ENCODE measurements at regions not wholly inside any gene's neighbourhood (a gene's known extent, or its start where the extent isn't known, plus 50 kb on each side); places are given as distances from the start of the nearest gene placed in this dataset.
"Not testable (repeated sequence)": the region's sequence is repeated elsewhere in the genome, so short reads cannot be mapped to it uniquely, and the experiment has no call there.

DNA sequence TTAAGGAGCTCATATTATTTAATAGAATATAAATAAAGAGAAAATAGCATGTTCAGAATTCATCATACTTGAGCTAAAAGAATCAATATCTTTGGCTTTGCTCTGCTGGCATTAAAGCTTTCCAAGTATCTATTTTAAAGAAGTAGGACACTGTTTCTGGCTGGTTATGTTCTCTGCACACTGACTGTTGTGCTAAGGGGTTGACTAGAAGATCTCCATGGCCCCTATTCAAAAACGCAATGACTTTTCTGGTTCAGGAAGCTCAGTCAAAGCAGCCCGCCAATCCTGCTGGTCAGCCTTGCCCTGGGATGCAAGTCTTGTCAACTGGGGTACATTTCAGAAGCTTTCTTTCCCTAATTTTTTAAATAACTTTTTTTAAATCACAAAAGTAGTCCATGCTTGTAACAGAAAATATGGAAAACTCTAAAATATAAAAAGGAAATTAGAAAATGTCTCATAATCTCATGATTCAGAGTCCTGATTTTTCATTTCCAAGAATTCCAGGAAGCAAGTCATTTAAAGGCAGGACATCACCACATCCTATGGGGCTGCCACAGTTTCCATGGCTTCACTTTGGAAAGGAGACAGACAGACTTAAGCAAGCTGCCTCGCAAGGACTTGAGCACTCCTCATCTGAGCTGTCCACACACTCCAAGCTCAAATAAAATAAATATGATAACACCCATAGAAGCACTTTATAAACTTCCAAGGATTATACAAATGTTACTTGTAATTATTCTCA, 195.1 kb downstream of the TXNL1 start:
- no peak for DNase-seq

DNA sequence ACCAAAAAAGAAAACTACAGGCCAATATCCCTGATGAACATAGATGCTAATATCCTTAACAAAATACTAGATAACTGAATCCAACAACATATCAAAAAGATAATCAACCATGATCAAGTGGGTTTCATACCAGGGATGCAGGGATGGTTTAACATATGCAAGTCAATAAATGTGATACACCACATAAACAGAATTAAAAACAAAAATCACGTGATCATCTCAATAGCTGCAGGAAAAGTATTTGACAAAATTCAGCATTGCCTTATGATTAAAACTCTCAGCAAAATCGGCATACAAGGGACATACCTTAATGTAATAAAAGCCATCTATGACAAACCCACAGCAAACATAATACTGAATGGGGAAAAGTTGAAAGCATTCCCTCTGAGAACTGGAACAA, 199.9 kb downstream of the TXNL1 start:
- DNase-seq, result not testable (repeated sequence)

- no peak for DNase-seq
Observed at GRCh38 chr18:56436651-56437050, 201.7 kb downstream of the TXNL1 start.

DNA sequence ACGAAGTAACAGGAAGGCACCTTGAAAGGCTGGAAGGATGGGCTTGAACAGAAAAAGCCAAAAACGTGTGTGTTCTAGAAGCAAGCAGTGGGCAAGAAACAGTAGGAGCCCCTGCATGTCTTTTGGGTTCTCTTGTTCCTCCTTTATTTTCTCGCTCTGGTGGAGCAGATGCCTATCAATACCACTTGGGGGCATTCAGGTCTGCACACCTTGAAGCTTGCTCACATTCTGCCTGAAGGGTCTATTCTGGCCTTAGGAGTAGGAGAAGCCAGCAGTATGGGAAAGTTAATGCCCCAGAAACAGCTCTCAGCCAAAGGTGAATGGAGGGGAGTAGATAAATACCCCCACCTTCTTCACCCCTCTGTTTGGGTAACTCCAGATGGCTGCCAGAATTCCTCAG, 204.5 kb downstream of the TXNL1 start:
- no peak for DNase-seq

- no peak for DNase-seq
Observed at GRCh38 chr18:56431551-56431950, 206.8 kb downstream of the TXNL1 start.

DNA sequence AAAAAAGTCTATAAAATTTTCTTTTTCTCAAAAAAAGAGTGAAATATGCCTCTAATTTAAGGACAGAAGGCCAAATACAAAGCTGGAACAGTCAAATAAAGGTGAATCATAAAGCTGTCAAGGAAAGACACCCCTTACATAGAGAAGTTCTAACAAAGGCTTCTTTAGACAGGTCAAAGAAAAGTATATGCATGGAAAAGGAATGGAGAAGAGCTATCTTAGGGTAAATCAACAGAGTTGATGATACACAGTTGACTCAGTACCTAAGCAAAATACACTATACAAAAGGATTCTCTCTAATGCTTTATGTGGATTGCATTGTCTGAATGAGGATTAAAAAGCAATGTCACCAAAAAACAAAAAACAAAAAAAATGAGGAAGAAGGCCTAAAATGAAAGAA, 214.8 kb downstream of the TXNL1 start:
- no peak for DNase-seq

- no peak for DNase-seq
Observed at GRCh38 chr18:56421647-56422046, 216.7 kb downstream of the TXNL1 start.

DNA sequence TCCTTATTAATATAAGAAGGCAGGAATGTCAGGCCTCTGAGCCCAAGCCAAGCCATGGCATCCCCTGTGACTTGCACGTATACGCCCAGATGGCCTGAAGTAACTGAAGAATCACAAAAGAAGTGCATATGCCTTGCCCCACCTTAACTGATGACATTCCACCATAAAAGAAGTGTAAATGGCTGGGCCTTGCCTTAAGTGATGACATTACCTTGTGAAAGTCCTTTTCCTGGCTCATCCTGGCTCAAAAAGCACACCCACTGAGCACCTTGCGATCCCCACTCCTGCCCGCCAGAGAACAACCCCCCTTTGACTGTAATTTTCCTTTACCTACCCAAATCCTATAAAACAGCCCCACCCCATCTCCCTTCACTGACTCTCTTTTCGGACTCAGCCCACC, 217.5 kb downstream of the TXNL1 start:
- not testable (repeated sequence) for DNase-seq

GRCh38 chr18:56414357-56414756, 224.0 kb downstream of the TXNL1 start:
- DNase-seq, result no peak

DNA sequence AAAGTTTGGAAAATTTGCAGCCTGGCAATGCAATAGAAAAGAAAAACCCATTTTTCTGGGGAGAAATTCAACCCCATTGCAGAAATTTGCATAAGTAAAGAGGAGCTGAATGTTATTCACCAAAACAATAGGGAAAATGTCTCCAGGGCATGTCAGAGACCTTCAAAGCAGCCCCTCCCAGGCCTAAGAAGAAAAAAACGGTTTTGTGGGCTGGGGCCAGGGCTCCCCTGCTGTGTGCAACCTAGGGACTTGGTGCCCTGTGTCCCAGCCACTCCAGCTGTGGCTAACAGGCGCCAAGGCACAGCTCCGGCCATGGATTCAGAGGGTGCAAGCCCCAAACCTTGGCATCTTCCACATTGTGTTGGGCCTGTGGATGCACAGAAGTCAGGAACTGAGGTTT, 224.5 kb downstream of the TXNL1 start:
- no peak for DNase-seq

DNA sequence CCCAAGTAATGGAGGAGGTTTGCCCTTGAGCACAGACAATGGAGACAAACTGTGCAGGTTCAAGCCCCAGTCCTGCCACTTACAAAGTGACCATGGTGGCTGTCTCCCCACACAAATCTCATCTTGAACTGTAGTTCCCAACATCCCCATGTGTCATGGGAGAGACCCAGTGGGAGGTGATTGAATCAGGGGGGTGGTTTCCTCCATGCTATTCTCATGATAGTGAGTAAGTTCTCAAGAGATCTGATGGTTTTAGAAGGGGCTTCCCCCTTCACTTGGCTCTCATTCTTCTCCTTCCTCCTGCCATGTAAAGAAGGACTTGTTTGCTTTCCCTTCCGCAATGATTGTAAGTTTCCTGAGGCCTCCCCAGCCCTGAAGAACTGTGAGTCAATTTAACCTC, 225.4 kb downstream of the TXNL1 start:
- DNase-seq, result no peak

- no peak for DNase-seq
Observed at GRCh38 chr18:56409736-56410135, 228.7 kb downstream of the TXNL1 start.

DNA sequence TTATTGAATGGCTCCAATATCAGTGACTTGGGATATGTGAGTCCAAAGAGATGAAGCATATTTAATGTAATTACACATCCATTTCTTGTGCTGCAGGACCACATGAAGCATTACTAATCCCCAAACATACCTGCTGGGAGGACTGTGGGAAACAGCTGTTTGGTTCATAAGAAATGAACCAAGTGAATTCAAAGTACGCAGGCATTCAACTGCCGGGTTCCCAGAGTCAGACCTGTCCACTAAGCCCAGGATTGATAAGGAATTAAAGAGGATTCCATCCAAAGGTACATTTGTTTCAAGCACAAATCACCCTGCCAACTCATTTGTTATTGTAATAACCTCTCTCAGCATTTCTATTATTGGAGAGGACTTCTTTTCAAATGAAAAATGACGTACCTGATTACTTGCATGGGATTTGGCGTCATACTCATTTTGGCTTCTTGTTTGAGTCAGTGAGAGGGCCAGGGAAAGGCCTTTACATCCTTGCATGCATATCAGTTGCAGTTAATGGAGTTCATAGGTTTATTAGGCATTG, 230.7 kb downstream of the TXNL1 start:
- no peak for DNase-seq

GRCh38 chr18:56402872-56403516, 235.4 kb downstream of the TXNL1 start:
- peak in 1 of 3 donors; percentile 84 for DNase-seq

DNA sequence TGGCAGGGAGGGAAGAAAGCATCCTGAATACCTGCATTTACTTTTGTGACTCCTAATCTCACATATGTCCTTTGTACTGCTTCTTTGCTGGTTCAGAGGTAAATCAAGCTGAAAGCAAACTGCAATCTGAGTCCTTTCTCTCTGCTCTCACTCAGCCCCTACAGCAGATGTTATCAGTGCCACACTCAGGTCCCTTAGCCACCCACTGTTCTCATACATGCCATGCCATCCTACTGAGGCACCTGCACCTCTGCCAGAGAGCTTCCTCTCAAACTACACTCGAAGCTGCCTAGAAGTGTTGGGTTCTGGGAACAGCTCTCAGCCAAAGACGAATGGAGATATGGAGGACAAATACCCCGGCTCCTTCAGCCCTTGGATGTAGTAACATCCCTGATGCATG, 244.5 kb downstream of the TXNL1 start:
- DNase-seq, result no peak

DNA sequence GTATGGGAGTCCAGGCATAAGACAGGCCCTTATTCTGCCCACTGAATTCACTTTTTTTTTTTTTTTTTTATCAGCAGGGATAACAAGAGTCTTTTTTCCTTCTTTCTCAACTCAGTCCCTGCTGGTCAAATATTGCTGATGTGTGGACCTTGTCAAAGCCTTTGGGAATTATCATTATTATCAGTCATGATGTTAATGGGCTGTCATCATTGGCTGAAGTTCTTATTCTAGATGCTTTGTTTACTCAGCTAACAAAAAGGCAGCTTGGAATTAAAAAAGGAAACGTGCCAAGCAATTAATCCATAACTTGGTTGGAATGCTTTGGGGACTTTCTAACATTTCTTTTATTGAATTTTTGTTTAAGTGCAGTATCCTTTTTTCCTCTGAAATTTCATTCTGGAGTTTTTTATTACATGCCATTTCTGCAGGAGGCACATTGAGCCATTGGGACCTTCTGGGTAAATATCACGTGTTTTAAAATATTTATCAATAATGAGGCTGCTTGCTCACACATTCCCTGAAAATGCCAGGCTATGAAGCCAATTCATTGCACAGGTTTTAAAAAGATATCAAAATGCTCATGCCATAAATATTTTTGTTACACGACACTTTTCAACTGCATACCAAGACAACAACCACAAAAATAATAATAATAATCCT, 246.3 kb downstream of the TXNL1 start:
- DNase-seq, result peak in 1 of 3 donors; percentile 36

GRCh38 chr18:56390626-56391025, 247.8 kb downstream of the TXNL1 start:
- DNase-seq, result peak in 1 of 3 donors; percentile 42

DNA sequence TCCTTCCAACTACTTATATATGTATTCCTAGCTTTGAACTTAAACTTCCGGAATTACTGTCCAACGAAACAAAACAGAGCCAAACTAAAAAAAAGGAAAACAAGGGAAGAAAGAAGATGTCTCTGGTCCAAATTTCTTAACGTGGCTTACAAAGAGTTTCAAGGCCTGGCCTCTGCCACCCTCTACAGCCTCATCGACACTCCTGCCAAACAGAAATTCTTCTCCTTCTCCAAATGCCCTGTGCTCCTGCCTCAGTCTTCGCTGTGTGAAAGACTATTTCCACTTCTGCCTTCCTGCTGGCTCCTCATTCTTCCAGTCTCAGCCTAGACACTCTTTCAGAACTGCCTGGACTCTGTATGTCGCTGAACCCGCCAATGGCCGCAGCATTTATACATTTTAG, 249.2 kb downstream of the TXNL1 start:
- DNase-seq, result no peak

GRCh38 chr18:56388571-56388970, 249.8 kb downstream of the TXNL1 start:
- DNase-seq, result no peak

- peak in 1 of 3 donors; percentile 45 for DNase-seq
Observed at GRCh38 chr18:56386856-56387255, 251.5 kb downstream of the TXNL1 start.

GRCh38 chr18:56383349-56383748, 255.0 kb downstream of the TXNL1 start:
- no peak for DNase-seq

DNA sequence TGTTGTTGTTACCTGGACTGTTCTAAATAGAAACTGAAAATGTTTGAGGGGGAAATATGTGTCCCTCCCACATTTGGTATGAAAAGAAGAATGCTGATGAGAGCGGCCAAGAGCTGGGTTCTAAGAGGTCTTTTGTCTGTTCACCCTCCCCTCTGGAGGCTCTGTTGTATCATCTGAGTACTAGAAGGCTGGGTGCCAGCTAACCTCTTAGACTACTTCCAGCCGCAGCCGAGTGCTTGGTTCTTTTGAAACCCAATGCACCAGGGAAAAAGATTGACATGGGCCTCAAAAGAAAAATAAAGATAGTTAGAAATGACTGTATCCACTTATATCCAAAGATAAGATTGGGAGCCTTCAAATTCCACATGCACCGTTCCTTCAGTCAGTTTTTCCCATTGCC, 255.9 kb downstream of the TXNL1 start:
- DNase-seq, result peak in 1 of 3 donors; percentile 30

GRCh38 chr18:56381196-56381595, 257.2 kb downstream of the TXNL1 start:
- DNase-seq, result no peak

Measured in muscle of back (tissue), 3 donors.